Astrocyte (in vitro differentiated cells and primary cell): ENCODE measurements at regions not wholly inside any gene's neighbourhood (a gene's known extent, or its start where the extent isn't known, plus 50 kb on each side); places are given as distances from the start of the nearest gene placed in this dataset.

Source experiments
- DNase-seq: peaks from one replicate; pipeline ENCODE4 v3.0.0-alpha.2; 2010; ENCODE audit warnings: low read depth
- FAIRE-seq: peaks from 2 replicates; lab custom pipeline; 2011; peaks lifted over from hg19 to GRCh38; lab: Jason Lieb, UNC
- H2AFZ ChIP-seq: 2 replicates; pipeline ENCODE4 v1.6.0; 2012; ENCODE audit warnings: low read depth, low read length, inconsistent platforms
- H3K27ac ChIP-seq: 2 replicates; pipeline ENCODE4 v1.5.1; 2011; ENCODE audit warnings: low read depth, low read length, inconsistent platforms
- H3K27me3 ChIP-seq: 2 replicates; pipeline ENCODE4 v1.6.0; 2011; ENCODE audit warnings: low read length, inconsistent platforms; ENCODE audit not compliant: insufficient read depth
- H3K36me3 ChIP-seq: 2 replicates; pipeline ENCODE4 v1.5.1; 2011; ENCODE audit warnings: low read length, inconsistent platforms; ENCODE audit not compliant: insufficient read depth
- H3K4me1 ChIP-seq: 2 replicates; pipeline ENCODE4 v1.5.1; 2011; ENCODE audit warnings: low read length, inconsistent platforms; ENCODE audit not compliant: insufficient read depth
- H3K4me2 ChIP-seq: 2 replicates; pipeline ENCODE4 v1.6.0; 2012; ENCODE audit warnings: low read length, inconsistent platforms
- H3K4me3 ChIP-seq: 2 replicates; pipeline ENCODE4 v1.5.1; 2011; ENCODE audit warnings: low read depth, mild to moderate bottlenecking, low read length, inconsistent platforms; ENCODE audit not compliant: insufficient read depth
- H3K79me2 ChIP-seq: 2 replicates; pipeline ENCODE4 v1.6.0; 2012; ENCODE audit warnings: mild to moderate bottlenecking, low read length, inconsistent platforms; ENCODE audit not compliant: insufficient read depth
- H3K9ac ChIP-seq: 2 replicates; pipeline ENCODE4 v1.6.0; 2012; ENCODE audit warnings: mild to moderate bottlenecking, low read length, inconsistent platforms
- H3K9me3 ChIP-seq: 2 replicates; pipeline ENCODE4 v1.5.1; 2012; ENCODE audit warnings: low read depth, mild to moderate bottlenecking, low read length, inconsistent platforms; ENCODE audit not compliant: insufficient read depth
- H4K20me1 ChIP-seq: 2 replicates; pipeline ENCODE4 v1.6.0; 2012; ENCODE audit warnings: low read length, inconsistent platforms; ENCODE audit not compliant: insufficient read depth
- H3K27ac Mint-ChIP-seq: one replicate; pipeline ENCODE4 v1.8.0; 2021; ENCODE audit warnings: mild to moderate bottlenecking, mixed read lengths; ENCODE audit not compliant: unreplicated experiment
- H3K27me3 Mint-ChIP-seq: one replicate; pipeline ENCODE4 v1.8.0; 2021; ENCODE audit warnings: low read depth, mixed read lengths; ENCODE audit not compliant: unreplicated experiment
- H3K36me3 Mint-ChIP-seq: one replicate; pipeline ENCODE4 v1.8.0; 2021; ENCODE audit warnings: low read depth, mixed read lengths; ENCODE audit not compliant: unreplicated experiment
- H3K4me1 Mint-ChIP-seq: one replicate; pipeline ENCODE4 v1.8.0; 2021; ENCODE audit warnings: low read depth, mixed read lengths; ENCODE audit not compliant: unreplicated experiment
- H3K4me3 Mint-ChIP-seq: one replicate; pipeline ENCODE4 v1.8.0; 2021; ENCODE audit warnings: mild to moderate bottlenecking, moderate library complexity, mixed read lengths; ENCODE audit not compliant: unreplicated experiment
- H3K9me3 Mint-ChIP-seq: one replicate; pipeline ENCODE4 v1.8.0; 2021; ENCODE audit warnings: mild to moderate bottlenecking, mixed read lengths; ENCODE audit not compliant: unreplicated experiment
- EZH2 ChIP-seq: IDR thresholded peaks from 2 replicates; pipeline ENCODE4 v1.6.1; 2012; ENCODE audit warnings: mild to moderate bottlenecking, low read length, inconsistent platforms; ENCODE audit not compliant: insufficient read depth
- TF ChIP-seq, protein P1 (sequence below): IDR thresholded peaks from 2 replicates; pipeline ENCODE4 v1.5.1; 2011; ENCODE audit warnings: low read depth, mild to moderate bottlenecking, inconsistent platforms, low read length, moderate library complexity; ENCODE audit not compliant: insufficient read depth

- FAIRE-seq = no peak
- Mint-ChIP-seq H3K27ac (no peak overlapping the region), H3K27me3 (peaks cover 65% of the 10 kb centered on the region), H3K4me1 (no peaks in the 10 kb centered on the region), H3K36me3 (no peaks in the 10 kb centered on the region), H3K4me3 (no peak overlapping the region), H3K9me3 (no peaks in the 10 kb centered on the region)
- Histone ChIP-seq H2AFZ (no peak overlapping the region), H3K27ac (no peak overlapping the region), H4K20me1 (no peaks in the 10 kb centered on the region), H3K27me3 (peaks cover 11% of the 10 kb centered on the region), H3K79me2 (no peaks in the 10 kb centered on the region), H3K9me3 (no peaks in the 10 kb centered on the region), H3K36me3 (no peaks in the 10 kb centered on the region), H3K4me3 (no peak overlapping the region), H3K4me2 (no peak overlapping the region), H3K4me1 (no peaks in the 10 kb centered on the region), H3K9ac (no peak overlapping the region)
- no peak for DNase-seq
- no peak for TF ChIP-seq EZH2
- TF ChIP-seq, protein P1, sequence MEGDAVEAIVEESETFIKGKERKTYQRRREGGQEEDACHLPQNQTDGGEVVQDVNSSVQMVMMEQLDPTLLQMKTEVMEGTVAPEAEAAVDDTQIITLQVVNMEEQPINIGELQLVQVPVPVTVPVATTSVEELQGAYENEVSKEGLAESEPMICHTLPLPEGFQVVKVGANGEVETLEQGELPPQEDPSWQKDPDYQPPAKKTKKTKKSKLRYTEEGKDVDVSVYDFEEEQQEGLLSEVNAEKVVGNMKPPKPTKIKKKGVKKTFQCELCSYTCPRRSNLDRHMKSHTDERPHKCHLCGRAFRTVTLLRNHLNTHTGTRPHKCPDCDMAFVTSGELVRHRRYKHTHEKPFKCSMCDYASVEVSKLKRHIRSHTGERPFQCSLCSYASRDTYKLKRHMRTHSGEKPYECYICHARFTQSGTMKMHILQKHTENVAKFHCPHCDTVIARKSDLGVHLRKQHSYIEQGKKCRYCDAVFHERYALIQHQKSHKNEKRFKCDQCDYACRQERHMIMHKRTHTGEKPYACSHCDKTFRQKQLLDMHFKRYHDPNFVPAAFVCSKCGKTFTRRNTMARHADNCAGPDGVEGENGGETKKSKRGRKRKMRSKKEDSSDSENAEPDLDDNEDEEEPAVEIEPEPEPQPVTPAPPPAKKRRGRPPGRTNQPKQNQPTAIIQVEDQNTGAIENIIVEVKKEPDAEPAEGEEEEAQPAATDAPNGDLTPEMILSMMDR = no peak
Measured at GRCh38 chr15:69808756-69809155, 289.0 kb downstream of the TLE3 start.

GRCh38 chr15:69809421-69809820, 288.3 kb downstream of the TLE3 start:
- no peaks in the 10 kb centered on the region for H4K20me1 ChIP-seq
- H3K27ac ChIP-seq = no peak overlapping the region
- no peak overlapping the region for H3K4me2 ChIP-seq
- Mint-ChIP-seq H3K4me1 (no peaks in the 10 kb centered on the region), H3K9me3 (peaks cover 2% of the 10 kb centered on the region), H3K27ac (no peak overlapping the region), H3K36me3 (no peaks in the 10 kb centered on the region), H3K4me3 (no peak overlapping the region), H3K27me3 (peaks cover 63% of the 10 kb centered on the region)
- H3K4me1 ChIP-seq = no peaks in the 10 kb centered on the region
- H3K9me3 ChIP-seq = no peaks in the 10 kb centered on the region
- H2AFZ ChIP-seq = no peak overlapping the region
- no peaks in the 10 kb centered on the region for H3K36me3 ChIP-seq
- DNase-seq = no peak
- H3K9ac ChIP-seq = no peak overlapping the region
- FAIRE-seq = no peak
- H3K79me2 ChIP-seq = no peaks in the 10 kb centered on the region
- peaks cover 14% of the 10 kb centered on the region for H3K27me3 ChIP-seq
- TF ChIP-seq, protein P1 = no peak
- no peak for TF ChIP-seq EZH2
- H3K4me3 ChIP-seq = no peak overlapping the region

GRCh38 chr15:69810431-69811354, 287.0 kb downstream of the TLE3 start:
- TF ChIP-seq EZH2 = no peak
- TF ChIP-seq, protein P1 = no peak
- Histone ChIP-seq H3K4me2 (no peak overlapping the region), H3K9me3 (no peaks in the 10 kb centered on the region), H3K4me3 (no peak overlapping the region), H3K27me3 (peaks cover 14% of the 10 kb centered on the region), H3K36me3 (no peaks in the 10 kb centered on the region), H3K79me2 (no peaks in the 10 kb centered on the region), H4K20me1 (no peaks in the 10 kb centered on the region), H2AFZ (no peak overlapping the region), H3K27ac (no peak overlapping the region), H3K4me1 (no peaks in the 10 kb centered on the region), H3K9ac (no peak overlapping the region)
- Mint-ChIP-seq H3K4me3 (no peak overlapping the region), H3K27me3 (peaks cover 68% of the 10 kb centered on the region), H3K4me1 (no peaks in the 10 kb centered on the region), H3K36me3 (peaks cover 2% of the 10 kb centered on the region), H3K27ac (no peak overlapping the region), H3K9me3 (peaks cover 2% of the 10 kb centered on the region)
- DNase-seq (no peak), FAIRE-seq (no peak)
